Superior temporal gyrus (tissue), 1 donor: ENCODE measurements at regions not wholly inside any gene's neighbourhood (a gene's known extent, or its start where the extent isn't known, plus 50 kb on each side); places are given as distances from the start of the nearest gene placed in this dataset.
"Not testable (repeated sequence)": the region's sequence is repeated elsewhere in the genome, so short reads cannot be mapped to it uniquely, and the experiment has no call there.

Experiments used
- DNase-seq: peaks from one replicate; pipeline ENCODE4 v3.0.0-alpha.2; 2016; ENCODE audit errors: extremely low spot score

- DNase-seq = no peak
Observed at GRCh38 chr2:234695981-234696380, 199.1 kb upstream of the ARL4C start.

GRCh38 chr2:234694244-234695013 is 197.5 kb upstream of the ARL4C start:
- DNase-seq = no peak

- DNase-seq = not testable (repeated sequence)
Observed at GRCh38 chr2:234693681-234694190, 196.9 kb upstream of the ARL4C start.

- DNase-seq = not testable (repeated sequence)
Observed at GRCh38 chr2:234693191-234693590, 196.3 kb upstream of the ARL4C start.

GRCh38 chr2:234691968-234692955 is 195.4 kb upstream of the ARL4C start:
- DNase-seq = no peak

- no peak for DNase-seq
Observed at GRCh38 chr2:234691214-234691575, 194.3 kb upstream of the ARL4C start.

GRCh38 chr2:234690569-234691213 is 193.8 kb upstream of the ARL4C start:
- no peak for DNase-seq

GRCh38 chr2:234689911-234690379 is 193.1 kb upstream of the ARL4C start:
- no peak for DNase-seq

GRCh38 chr2:234687718-234688475 is 191.0 kb upstream of the ARL4C start:
- no peak for DNase-seq

- DNase-seq = no peak
Observed at GRCh38 chr2:234686088-234686890, 189.4 kb upstream of the ARL4C start.

- DNase-seq = no peak
Observed at GRCh38 chr2:234684466-234684865, 187.6 kb upstream of the ARL4C start.

- no peak for DNase-seq
Observed at GRCh38 chr2:234683950-234684349, 187.1 kb upstream of the ARL4C start.

GRCh38 chr2:234682492-234683228 is 185.8 kb upstream of the ARL4C start:
- no peak for DNase-seq

GRCh38 chr2:234680688-234681619 is 184.1 kb upstream of the ARL4C start:
- no peak for DNase-seq

- DNase-seq = no peak
Observed at GRCh38 chr2:234679741-234680687, 183.1 kb upstream of the ARL4C start.

- no peak for DNase-seq
Observed at GRCh38 chr2:234679301-234679740, 182.4 kb upstream of the ARL4C start.

- no peak for DNase-seq
Observed at GRCh38 chr2:234678711-234679110, 181.8 kb upstream of the ARL4C start.
